Fibroblast of peridontal ligament (primary cell): ENCODE measurements at regions not wholly inside any gene's neighbourhood (a gene's known extent, or its start where the extent isn't known, plus 50 kb on each side); places are given as distances from the start of the nearest gene placed in this dataset.
A peak's percentile ranks its signal among the peaks of the same experiment; 100 is the strongest.

ENCODE experiments used
- DNase-seq: peaks from one replicate; pipeline ENCODE4 v3.0.0-alpha.2; 2010; ENCODE audit errors: extremely low read depth

- no peak for DNase-seq
Measured at GRCh38 chr16:86401126-86401525, 109.2 kb upstream of the FOXF1 start.

GRCh38 chr16:86403085-86403484 is 107.2 kb upstream of the FOXF1 start:
- no peak for DNase-seq

GRCh38 chr16:86403541-86404163 is 106.7 kb upstream of the FOXF1 start:
- DNase-seq: no peak

- DNase-seq: no peak
Measured at GRCh38 chr16:86404678-86405077, 105.6 kb upstream of the FOXF1 start.

GRCh38 chr16:86405319-86405718 is 105.0 kb upstream of the FOXF1 start:
- no peak for DNase-seq

- DNase-seq: no peak
Measured at GRCh38 chr16:86406056-86406455, 104.3 kb upstream of the FOXF1 start.

- DNase-seq: no peak
Measured at GRCh38 chr16:86408685-86409084, 101.6 kb upstream of the FOXF1 start.

- DNase-seq: no peak
Measured at GRCh38 chr16:86410081-86410480, 100.2 kb upstream of the FOXF1 start.

GRCh38 chr16:86410529-86410928 is 99.8 kb upstream of the FOXF1 start:
- no peak for DNase-seq

- no peak for DNase-seq
Measured at GRCh38 chr16:86411897-86412296, 98.4 kb upstream of the FOXF1 start.

GRCh38 chr16:86414991-86415740 is 95.2 kb upstream of the FOXF1 start:
- no peak for DNase-seq

- DNase-seq: no peak
Measured at GRCh38 chr16:86418981-86419380, 91.3 kb upstream of the FOXF1 start.

- no peak for DNase-seq
Measured at GRCh38 chr16:86419518-86419917, 90.8 kb upstream of the FOXF1 start.

- no peak for DNase-seq
Measured at GRCh38 chr16:86421995-86422394, 88.3 kb upstream of the FOXF1 start.

GRCh38 chr16:86424398-86424797 is 85.9 kb upstream of the FOXF1 start:
- DNase-seq: no peak

- no peak for DNase-seq
Measured at GRCh38 chr16:86424985-86425384, 85.3 kb upstream of the FOXF1 start.

GRCh38 chr16:86426063-86426642 is 84.2 kb upstream of the FOXF1 start:
- no peak for DNase-seq

- no peak for DNase-seq
Measured at GRCh38 chr16:86427433-86427851, 82.9 kb upstream of the FOXF1 start.

- no peak for DNase-seq
Measured at GRCh38 chr16:86428729-86429517, 81.4 kb upstream of the FOXF1 start.

GRCh38 chr16:86429663-86430062 is 80.7 kb upstream of the FOXF1 start:
- no peak for DNase-seq

GRCh38 chr16:86430814-86431213 is 79.5 kb upstream of the FOXF1 start:
- DNase-seq: peak; percentile 55

- DNase-seq: no peak
Measured at GRCh38 chr16:86431540-86431939, 78.8 kb upstream of the FOXF1 start.
